Iris pigment epithelial cell (primary cell): ENCODE measurements at regions not wholly inside any gene's neighbourhood (a gene's known extent, or its start where the extent isn't known, plus 50 kb on each side); places are given as distances from the start of the nearest gene placed in this dataset.
"Not testable (repeated sequence)": the region's sequence is repeated elsewhere in the genome, so short reads cannot be mapped to it uniquely, and the experiment has no call there.

ENCODE experiments used
- DNase-seq: peaks from one replicate; pipeline ENCODE4 v3.0.0-alpha.2; 2011; ENCODE audit warnings: low read depth

- DNase-seq, result no peak
Observed at GRCh38 chr15:88995449-88995848, 82.3 kb upstream of the MFGE8 start.

- DNase-seq, result no peak
Observed at GRCh38 chr15:88997531-88997930, 84.4 kb upstream of the MFGE8 start.

- DNase-seq, result no peak
Observed at GRCh38 chr15:88998980-88999713, 86.0 kb upstream of the MFGE8 start.

- DNase-seq, result not testable (repeated sequence)
Observed at GRCh38 chr15:89001708-89002275, 86.5 kb upstream of the ABHD2 start.

GRCh38 chr15:89002281-89002761 is 85.9 kb upstream of the ABHD2 start:
- DNase-seq, result peak; percentile 78

- no peak for DNase-seq
Observed at GRCh38 chr15:89002830-89003229, 85.4 kb upstream of the ABHD2 start.

GRCh38 chr15:89003865-89004725 is 84.2 kb upstream of the ABHD2 start:
- peak; percentile 70 for DNase-seq

- no peak for DNase-seq
Observed at GRCh38 chr15:89004726-89005030, 83.6 kb upstream of the ABHD2 start.

- DNase-seq, result not testable (repeated sequence)
Observed at GRCh38 chr15:89007527-89007926, 80.7 kb upstream of the ABHD2 start.

GRCh38 chr15:89007989-89008388 is 80.3 kb upstream of the ABHD2 start:
- no peak for DNase-seq

GRCh38 chr15:89009080-89009479 is 79.2 kb upstream of the ABHD2 start:
- no peak for DNase-seq

GRCh38 chr15:89015412-89016097 is 72.7 kb upstream of the ABHD2 start:
- no peak for DNase-seq

GRCh38 chr15:89016549-89017041 is 71.7 kb upstream of the ABHD2 start:
- DNase-seq, result peak; percentile 17

GRCh38 chr15:89017370-89018066 is 70.7 kb upstream of the ABHD2 start:
- DNase-seq, result peak; percentile 72

- DNase-seq, result no peak
Observed at GRCh38 chr15:89018207-89018606, 70.0 kb upstream of the ABHD2 start.

GRCh38 chr15:89019436-89019835 is 68.8 kb upstream of the ABHD2 start:
- DNase-seq, result no peak

GRCh38 chr15:89021224-89021623 is 67.0 kb upstream of the ABHD2 start:
- no peak for DNase-seq

GRCh38 chr15:89021886-89022285 is 66.4 kb upstream of the ABHD2 start:
- DNase-seq, result not testable (repeated sequence)

GRCh38 chr15:89023311-89023961 is 64.8 kb upstream of the ABHD2 start:
- DNase-seq, result peak; percentile 9

- no peak for DNase-seq
Observed at GRCh38 chr15:89024418-89024817, 63.8 kb upstream of the ABHD2 start.

GRCh38 chr15:89026167-89026566 is 62.1 kb upstream of the ABHD2 start:
- DNase-seq, result no peak
